GM23248 (cell line): ENCODE measurements at regions not wholly inside any gene's neighbourhood (a gene's known extent, or its start where the extent isn't known, plus 50 kb on each side); places are given as distances from the start of the nearest gene placed in this dataset.
"Not testable (repeated sequence)": the region's sequence is repeated elsewhere in the genome, so short reads cannot be mapped to it uniquely, and the experiment has no call there.

Source experiments
- DNase-seq: peaks from one replicate; pipeline ENCODE4 v3.0.0-alpha.2; 2015
- H2AFZ ChIP-seq: fragments of 200-600 bp; sonication (generic); 2 replicates; pipeline ENCODE4 v1.6.1; 2016; ENCODE audit warnings: antibody characterized with exemption
- H3F3A ChIP-seq: fragments of 200-600 bp; sonication (generic); 2 replicates; pipeline ENCODE4 v1.6.1; 2016; ENCODE audit warnings: mild to moderate bottlenecking, antibody characterized with exemption, mixed run types; ENCODE audit not compliant: insufficient read depth
- H3K27ac ChIP-seq: fragments of 200-600 bp; sonication (generic); 2 replicates; pipeline ENCODE4 v1.5.1; 2016; ENCODE audit warnings: mild to moderate bottlenecking
- H3K27me3 ChIP-seq: fragments of 200-600 bp; sonication (generic); replicated peaks from 2 replicates; pipeline ENCODE4 v1.6.1; 2016; ENCODE audit warnings: mild to moderate bottlenecking; ENCODE audit not compliant: insufficient read depth
- H3K36me3 ChIP-seq: fragments of 200-600 bp; sonication (generic); 2 replicates; pipeline ENCODE4 v1.6.1; 2016; ENCODE audit warnings: low read depth, mild to moderate bottlenecking
- H3K4me1 ChIP-seq: fragments of 200-600 bp; sonication (generic); 2 replicates; pipeline ENCODE4 v1.6.1; 2016; ENCODE audit warnings: mild to moderate bottlenecking; ENCODE audit not compliant: insufficient read depth
- H3K4me2 ChIP-seq: fragments of 200-600 bp; sonication (generic); one replicate; pipeline ENCODE4 v1.6.1; 2016; ENCODE audit warnings: mild to moderate bottlenecking; ENCODE audit not compliant: unreplicated experiment
- H3K4me3 ChIP-seq: fragments of 200-600 bp; sonication (generic); 2 replicates; pipeline ENCODE4 v1.5.1; 2016; ENCODE audit warnings: mild to moderate bottlenecking
- H3K79me2 ChIP-seq: fragments of 200-600 bp; sonication (generic); 2 replicates; pipeline ENCODE4 v1.6.1; 2016; ENCODE audit warnings: mild to moderate bottlenecking; ENCODE audit not compliant: insufficient read depth
- H3K9ac ChIP-seq: fragments of 200-600 bp; sonication (generic); 2 replicates; pipeline ENCODE4 v1.6.1; 2016; ENCODE audit warnings: mild to moderate bottlenecking
- H3K9me2 ChIP-seq: fragments of 200-600 bp; sonication (generic); 2 replicates; pipeline ENCODE4 v1.6.1; 2016; ENCODE audit warnings: mixed run types, mild to moderate bottlenecking, moderate library complexity; ENCODE audit not compliant: insufficient read depth
- H3K9me3 ChIP-seq: fragments of 200-600 bp; sonication (generic); one replicate; pipeline ENCODE4 v1.6.1; 2017; ENCODE audit warnings: low read depth
- H4K20me1 ChIP-seq: fragments of 200-600 bp; sonication (generic); 2 replicates; pipeline ENCODE4 v1.6.0; 2016; ENCODE audit not compliant: insufficient read depth
- EZH2 ChIP-seq: fragments of 200-600 bp; sonication (generic); IDR thresholded peaks from 2 replicates; pipeline ENCODE4 v1.6.1; 2018; ENCODE audit warnings: antibody characterized with exemption, mild to moderate bottlenecking; ENCODE audit not compliant: insufficient read depth, poor library complexity, severe bottlenecking
- EZH2phosphoT487 ChIP-seq: fragments of 200-600 bp; sonication (generic); IDR thresholded peaks from 2 replicates; pipeline ENCODE4 v1.6.1; 2018; ENCODE audit warnings: antibody characterized with exemption, moderate library complexity, mild to moderate bottlenecking, low read depth; ENCODE audit not compliant: insufficient read depth
- WGBS, 2 experiments: methylation state at CpG; one replicate each; pipeline ENCODE4 v1.1.6; 2015 to 2017; ENCODE audit warnings: low lambda C conversion rate in 2 of 2, low coverage in 1 of 2; ENCODE audit errors: missing lambda C conversion rate in 2 of 2; 5-methylcytosine and 5-hydroxymethylcytosine counted together
- in situ Hi-C: fragments of 300-500 bp; cut with MboI; formaldehyde crosslinking; loops from 2 replicates; pipeline ENCODE4 v1.15.0; 2020

GRCh38 chr2:41204315-41204714, 752.4 kb upstream of the SLC8A1 start:
- H3K27ac ChIP-seq: no peak overlapping the region
- no peaks in the 10 kb centered on the region for H3K9me2 ChIP-seq
- no peaks in the 10 kb centered on the region for H3K36me3 ChIP-seq
- H3K9ac ChIP-seq: no peak overlapping the region
- H3K4me3 ChIP-seq: no peak overlapping the region
- H4K20me1 ChIP-seq: no peaks in the 10 kb centered on the region
- in situ Hi-C loops: no loop called here
- H3K4me2 ChIP-seq: no peak overlapping the region
- DNase-seq: no peak
- no peaks in the 10 kb centered on the region for H3K79me2 ChIP-seq
- no peaks in the 10 kb centered on the region for H3K9me3 ChIP-seq
- no peak overlapping the region for H2AFZ ChIP-seq
- TF ChIP-seq EZH2phosphoT487: no peak
- no peak for TF ChIP-seq EZH2
- H3K4me1 ChIP-seq: no peaks in the 10 kb centered on the region
- H3F3A ChIP-seq: no peaks in the 10 kb centered on the region
- no peaks in the 10 kb centered on the region for H3K27me3 ChIP-seq
- WGBS, 2 experiments: 10 to 16% methylated on average over 3 of the region's 3 CpGs

GRCh38 chr2:41206004-41206403, 754.1 kb upstream of the SLC8A1 start:
- Histone ChIP-seq H3F3A (no peaks in the 10 kb centered on the region), H3K79me2 (no peaks in the 10 kb centered on the region), H3K4me3 (no peak overlapping the region), H3K36me3 (no peaks in the 10 kb centered on the region), H3K4me2 (no peak overlapping the region), H3K27ac (no peak overlapping the region), H3K9ac (no peak overlapping the region), H3K9me3 (no peaks in the 10 kb centered on the region), H3K4me1 (no peaks in the 10 kb centered on the region), H2AFZ (no peak overlapping the region), H3K9me2 (no peaks in the 10 kb centered on the region), H3K27me3 (no peaks in the 10 kb centered on the region), H4K20me1 (no peaks in the 10 kb centered on the region)
- in situ Hi-C loops: no loop called here
- DNase-seq: no peak
- WGBS, 2 experiments: 12 to 17% methylated on average over 1 of the region's 1 CpG
- TF ChIP-seq EZH2phosphoT487 (no peak), EZH2 (no peak)

GRCh38 chr2:41207578-41207977, 755.7 kb upstream of the SLC8A1 start:
- H3K9ac ChIP-seq: no peak overlapping the region
- no peaks in the 10 kb centered on the region for H3K9me2 ChIP-seq
- H3K4me3 ChIP-seq: no peak overlapping the region
- in situ Hi-C loops: no loop called here
- no peak overlapping the region for H3K4me2 ChIP-seq
- H2AFZ ChIP-seq: no peak overlapping the region
- no peaks in the 10 kb centered on the region for H3K27me3 ChIP-seq
- TF ChIP-seq EZH2 (no peak), EZH2phosphoT487 (no peak)
- H3K4me1 ChIP-seq: no peaks in the 10 kb centered on the region
- H3K36me3 ChIP-seq: no peaks in the 10 kb centered on the region
- DNase-seq: no peak
- H3K9me3 ChIP-seq: no peaks in the 10 kb centered on the region
- no peaks in the 10 kb centered on the region for H4K20me1 ChIP-seq
- H3K27ac ChIP-seq: no peak overlapping the region
- no peaks in the 10 kb centered on the region for H3F3A ChIP-seq
- 25 to 39% methylated on average over 2 of the region's 2 CpGs for WGBS, 2 experiments
- H3K79me2 ChIP-seq: no peaks in the 10 kb centered on the region

GRCh38 chr2:41210030-41210429, 758.1 kb upstream of the SLC8A1 start:
- H3K36me3 ChIP-seq, H3K4me3 ChIP-seq, DNase-seq, H3K9me2 ChIP-seq, H3K4me2 ChIP-seq, H3K27me3 ChIP-seq, H4K20me1 ChIP-seq, H3K4me1 ChIP-seq, H2AFZ ChIP-seq, H3K9me3 ChIP-seq, H3K79me2 ChIP-seq, H3K9ac ChIP-seq, in situ Hi-C loops, H3F3A ChIP-seq, H3K27ac ChIP-seq: not testable (repeated sequence)
- 7 to 18% methylated on average over 4 of the region's 4 CpGs for WGBS, 2 experiments

GRCh38 chr2:41216978-41217377, 765.1 kb upstream of the SLC8A1 start:
- 16 to 19% methylated on average over 1 of the region's 1 CpG for WGBS, 2 experiments
- H2AFZ ChIP-seq: no peak overlapping the region
- H3K9me2 ChIP-seq: no peaks in the 10 kb centered on the region
- H3K9me3 ChIP-seq: no peaks in the 10 kb centered on the region
- H3K4me3 ChIP-seq: no peak overlapping the region
- no peaks in the 10 kb centered on the region for H3K4me1 ChIP-seq
- TF ChIP-seq EZH2phosphoT487 (no peak), EZH2 (no peak)
- in situ Hi-C loops: no loop called here
- H3K36me3 ChIP-seq: no peaks in the 10 kb centered on the region
- no peak overlapping the region for H3K27ac ChIP-seq
- H3K79me2 ChIP-seq: no peaks in the 10 kb centered on the region
- no peaks in the 10 kb centered on the region for H3K27me3 ChIP-seq
- H3K9ac ChIP-seq: no peak overlapping the region
- DNase-seq: no peak
- H3F3A ChIP-seq: no peaks in the 10 kb centered on the region
- H3K4me2 ChIP-seq: no peak overlapping the region
- no peaks in the 10 kb centered on the region for H4K20me1 ChIP-seq
